D721Med (cell line): ENCODE measurements at regions not wholly inside any gene's neighbourhood (a gene's known extent, or its start where the extent isn't known, plus 50 kb on each side); places are given as distances from the start of the nearest gene placed in this dataset.

Source experiments
- DNase-seq: peaks from one replicate; pipeline ENCODE4 v3.0.0; 2011; ENCODE audit warnings: low spot score; ENCODE audit not compliant: insufficient read length
- FAIRE-seq: peaks from 2 replicates; lab custom pipeline; 2011; peaks lifted over from hg19 to GRCh38; lab: Jason Lieb, UNC
- CTCF ChIP-seq: IDR thresholded peaks from 2 replicates; pipeline ENCODE4 v1.5.1; 2012; ENCODE audit warnings: mild to moderate bottlenecking, control low read depth; ENCODE audit not compliant: insufficient read depth; ENCODE audit errors: missing control alignments

DNA sequence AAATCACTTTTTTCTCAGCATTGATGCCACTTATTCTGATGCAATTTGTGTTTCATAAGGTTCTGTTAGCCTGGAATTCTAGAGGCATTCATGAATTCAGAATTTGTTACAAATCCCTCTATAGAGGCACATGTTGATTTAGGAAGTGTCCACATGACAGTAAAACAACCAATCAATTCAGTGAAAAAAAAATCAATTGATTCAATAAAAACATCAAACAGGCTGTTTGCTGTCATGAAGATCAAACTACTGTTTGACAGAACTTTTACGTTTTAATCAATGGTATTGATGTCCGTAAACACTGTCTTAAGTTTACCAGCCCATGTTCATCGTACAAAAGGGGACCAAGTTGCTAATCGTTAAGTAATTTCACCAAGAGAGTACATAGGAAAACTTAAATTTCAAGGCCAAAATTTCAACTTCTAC, 261.5 kb downstream of the FIGN start:
- DNase-seq: no peak
- FAIRE-seq: peak; percentile 11
- no peak for TF ChIP-seq CTCF

DNA sequence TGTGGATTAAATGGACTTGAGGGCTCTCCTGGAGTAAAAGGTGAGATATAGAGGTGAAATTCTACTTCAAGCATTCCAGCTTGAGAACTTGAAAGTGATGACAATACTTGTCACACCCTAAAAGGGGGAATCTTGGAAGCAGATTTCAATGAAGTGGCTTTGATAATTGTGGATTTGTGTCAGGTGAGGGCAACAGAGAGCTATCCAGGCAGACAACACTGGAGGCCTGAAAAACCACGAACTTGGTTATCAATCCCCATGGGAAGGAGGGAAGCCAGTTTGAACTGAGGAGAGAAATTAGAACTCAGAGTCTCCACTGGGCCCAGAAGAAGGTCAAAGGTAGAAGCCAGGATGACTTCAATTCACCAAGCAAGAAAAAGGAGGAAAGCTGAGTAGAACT, 263.9 kb downstream of the FIGN start:
- peak; percentile 36 for TF ChIP-seq CTCF
- no peak for DNase-seq
- no peak for FAIRE-seq

DNA sequence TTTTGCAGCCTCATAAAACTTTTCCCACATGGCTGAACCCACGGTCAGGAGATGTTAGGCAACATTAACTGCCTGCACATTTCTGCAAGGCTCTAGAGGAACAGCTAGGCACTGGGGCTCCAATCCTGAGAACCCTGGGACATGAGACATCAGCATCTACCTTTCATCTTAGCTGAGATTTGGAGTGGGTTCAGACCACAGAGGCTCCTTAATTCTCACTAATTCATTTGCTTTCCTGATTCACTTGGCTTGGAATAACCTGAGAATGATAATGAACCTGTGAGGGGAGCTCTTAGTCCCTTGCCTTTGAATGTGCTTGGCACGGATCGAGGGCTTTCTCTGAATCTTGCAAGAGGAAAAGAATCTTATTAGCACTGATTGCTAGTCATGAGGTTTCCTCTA, 266.2 kb downstream of the FIGN start:
- DNase-seq: no peak
- no peak for FAIRE-seq
- TF ChIP-seq CTCF: peak; percentile 13

DNA sequence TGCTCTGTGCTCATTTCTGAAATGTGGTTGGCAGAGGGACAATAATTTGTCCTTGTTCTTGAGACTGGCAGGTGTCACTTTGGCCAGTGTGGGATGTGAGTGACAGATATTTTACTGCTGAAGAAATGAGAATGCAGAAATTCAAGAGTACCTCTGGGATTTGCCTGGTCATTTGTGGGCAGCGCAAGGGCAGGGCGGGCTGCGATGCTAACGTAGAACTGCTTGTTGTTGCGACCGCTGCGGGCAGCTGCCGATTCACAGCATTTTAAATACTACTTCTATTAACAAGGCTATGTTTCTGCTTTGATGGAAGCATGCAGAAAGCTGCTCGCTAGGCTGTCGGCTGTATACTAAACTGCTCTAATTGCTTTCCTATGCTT, 268.6 kb downstream of the FIGN start:
- DNase-seq: no peak
- no peak for TF ChIP-seq CTCF
- no peak for FAIRE-seq

DNA sequence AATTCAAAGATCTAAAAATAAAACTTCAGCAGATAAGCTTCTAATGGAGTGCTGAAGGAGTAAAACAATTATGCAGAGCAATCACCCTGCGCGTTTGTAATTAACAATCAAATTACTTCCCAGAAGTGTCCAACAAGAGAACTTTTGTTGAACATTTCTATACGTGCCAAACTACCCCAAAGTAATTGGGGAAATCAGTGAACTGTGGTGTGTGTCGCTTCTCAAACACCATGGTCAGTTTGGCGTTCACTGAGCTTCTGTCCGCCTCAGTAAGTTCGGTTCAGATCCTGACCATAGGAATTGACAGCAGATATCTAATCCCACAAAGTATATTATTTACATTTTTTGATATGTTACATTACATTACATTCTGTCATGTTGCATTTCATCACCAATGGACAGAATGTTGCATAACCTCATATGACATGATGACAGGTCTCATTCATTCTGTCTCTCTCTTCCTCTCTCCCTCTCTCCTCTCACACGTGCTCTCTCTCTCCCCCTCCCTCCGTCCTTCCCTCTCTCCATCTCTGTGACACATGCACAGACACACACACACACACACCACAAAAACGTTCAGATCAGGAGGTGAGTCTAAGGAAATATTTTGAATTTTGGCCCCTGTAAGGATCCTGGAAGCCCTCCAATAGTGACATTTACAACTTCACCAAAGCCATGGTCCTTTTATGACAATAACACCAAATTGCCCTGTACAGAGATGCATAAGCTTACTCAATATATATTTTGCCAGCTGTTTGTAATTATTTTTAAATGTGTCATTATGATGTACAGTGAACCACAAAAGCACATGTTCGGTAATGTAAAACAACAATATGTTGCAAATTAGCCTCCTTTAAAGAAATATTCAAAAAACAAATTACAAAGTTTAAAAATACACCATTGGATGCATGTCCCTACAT, 269.2 kb downstream of the FIGN start:
- FAIRE-seq (no peak), DNase-seq (no peak)
- TF ChIP-seq CTCF: no peak

DNA sequence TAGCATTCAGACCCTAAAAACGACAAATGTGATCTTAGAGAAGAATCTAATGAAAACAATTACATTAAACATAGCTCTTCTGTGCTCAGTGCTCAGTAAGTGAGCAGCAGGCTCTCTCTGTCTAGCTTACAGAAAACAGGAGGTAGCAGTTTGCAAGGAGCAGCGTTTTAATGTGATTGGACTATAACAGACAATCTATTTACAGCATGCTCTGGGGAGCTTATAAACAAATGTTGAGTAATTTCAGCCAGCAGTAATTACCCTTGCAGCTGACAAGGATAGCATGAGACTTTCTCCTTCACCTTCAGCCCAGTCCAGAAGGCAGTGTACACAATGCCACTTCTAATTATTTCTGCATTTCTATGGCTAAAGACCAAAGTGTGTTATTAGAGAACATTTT, 270.4 kb downstream of the FIGN start:
- DNase-seq (peak; percentile 19), FAIRE-seq (peak; percentile 73)
- TF ChIP-seq CTCF: no peak

DNA sequence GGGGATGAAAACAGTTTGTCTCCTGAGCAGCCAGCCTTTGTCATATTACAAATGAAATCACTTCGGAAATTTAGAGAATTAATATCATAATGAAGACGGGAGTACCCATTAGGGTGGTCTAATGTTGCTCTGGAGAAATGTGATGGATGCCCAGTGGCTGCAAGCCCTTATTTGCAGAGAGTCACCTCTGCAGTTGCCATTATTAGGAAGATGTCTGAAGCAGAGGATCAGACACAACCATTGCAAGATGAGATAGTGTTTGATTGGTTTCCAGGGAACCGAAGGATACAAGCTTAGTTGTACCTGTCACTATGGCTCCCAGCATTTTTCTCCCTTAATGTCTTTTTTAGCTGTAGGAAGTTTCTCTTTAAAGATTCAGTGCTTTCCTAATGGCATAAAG, 272.4 kb downstream of the FIGN start:
- TF ChIP-seq CTCF: no peak
- no peak for FAIRE-seq
- no peak for DNase-seq
